CD4-positive, alpha-beta T cell (primary cell): ENCODE measurements at regions not wholly inside any gene's neighbourhood (a gene's known extent, or its start where the extent isn't known, plus 50 kb on each side); places are given as distances from the start of the nearest gene placed in this dataset.

Experiments
- ATAC-seq: fragments of 200-7000 bp; cut with Tn5 transposase; one replicate; pipeline ENCODE4 v1.10.0; 2022; ENCODE audit warnings: mild to moderate bottlenecking; ENCODE audit not compliant: poor library complexity
- CTCF ChIA-PET: fragments of 350-600 bp; sonication (Branson Sonifier 250); formaldehyde crosslinking; loops from one replicate; lab custom pipeline; 2021; ENCODE audit warnings: antibody characterized with exemption, inconsistent platforms; lab: Charles Lee
- POLR2A ChIA-PET: fragments of 350-600 bp; sonication (Branson Sonifier 250); formaldehyde crosslinking; loops from one replicate; lab custom pipeline; 2021; ENCODE audit warnings: antibody characterized with exemption, inconsistent platforms; lab: Charles Lee
- DNase-seq, 14 experiments: peaks; one replicate each; pipeline ENCODE4 v3.0.0-alpha.2; 2013 to 2020; ENCODE audit warnings: mixed read lengths in 2 of 14
- H3K27ac ChIP-seq, 2 donors: one replicate each; pipeline versions ENCODE4 v1.5.1 to v1.7.0; 2013; ENCODE audit warnings: low read length in 2 of 2, low read depth in 1 of 2, mild to moderate bottlenecking in 1 of 2
- H3K27me3 ChIP-seq, 2 experiments: 1 replicate in 1 of 2; 2 replicates in 1 of 2; pipeline versions ENCODE4 v1.6.1 to v1.7.0; 2013; ENCODE audit warnings: low read length in 2 of 2, control low read depth in 1 of 2, mild to moderate bottlenecking in 1 of 2, moderate library complexity in 1 of 2; ENCODE audit not compliant: insufficient read depth in 2 of 2, control insufficient read depth in 1 of 2
- H3K36me3 ChIP-seq: one replicate; pipeline ENCODE4 v1.6.1; 2013; ENCODE audit warnings: low read length, control low read depth; ENCODE audit not compliant: insufficient read depth
- H3K4me1 ChIP-seq: one replicate; pipeline ENCODE4 v1.6.1; 2013; ENCODE audit warnings: low read length, control low read depth; ENCODE audit not compliant: insufficient read depth
- H3K4me3 ChIP-seq: one replicate; pipeline ENCODE4 v1.5.1; 2013; ENCODE audit warnings: mild to moderate bottlenecking, low read length, moderate library complexity
- H3K9me3 ChIP-seq, 2 experiments: 1 replicate in 1 of 2; 2 replicates in 1 of 2; pipeline versions ENCODE4 v1.6.1 to v1.7.0; 2013; ENCODE audit warnings: low read length in 2 of 2, mild to moderate bottlenecking in 2 of 2, control low read depth in 1 of 2, moderate library complexity in 1 of 2; ENCODE audit not compliant: control insufficient read depth in 1 of 2, insufficient read depth in 1 of 2
- H3K27ac Mint-ChIP-seq: one replicate; pipeline ENCODE4 v1.8.0; 2020; ENCODE audit warnings: mixed read lengths
- H3K27me3 Mint-ChIP-seq: one replicate; pipeline ENCODE4 v1.8.0; 2021; ENCODE audit warnings: mixed read lengths
- H3K36me3 Mint-ChIP-seq: one replicate; pipeline ENCODE4 v1.8.0; 2021; ENCODE audit warnings: low read depth, mixed read lengths
- H3K4me1 Mint-ChIP-seq: one replicate; pipeline ENCODE4 v1.8.0; 2021; ENCODE audit warnings: low read depth, mixed read lengths
- H3K4me3 Mint-ChIP-seq: one replicate; pipeline ENCODE4 v1.8.0; 2020; ENCODE audit warnings: mild to moderate bottlenecking, mixed read lengths
- H3K9me3 Mint-ChIP-seq: one replicate; pipeline ENCODE4 v1.8.0; 2020; ENCODE audit warnings: mixed read lengths
- intact Hi-C, 2 experiments: fragments of 100-400 bp; cut with DNase I in 1 of 2; cut with micrococcal nuclease in 1 of 2; formaldehyde crosslinking; loops; one replicate each; pipeline versions ENCODE4 v1.15.1 to v1.9.0; 2023 to 2025; cut with DNase I, micrococcal nuclease
- TF ChIP-seq, protein P1 (sequence below): fragments of 200-600 bp; IDR thresholded peaks from one replicate; pipeline ENCODE4 v1.8.0; 2022; ENCODE audit warnings: antibody characterized with exemption, mild to moderate bottlenecking

GRCh38 chr3:5861151-5861550 is 673.6 kb downstream of the EDEM1 start:
- DNase-seq (no peak), ATAC-seq (no peak)
- intact Hi-C loops = no loop called here
- no peaks in the 10 kb centered on the region for H3K36me3 Mint-ChIP-seq
- H3K27me3 Mint-ChIP-seq = no peaks in the 10 kb centered on the region
- Histone ChIP-seq H3K36me3 (no peaks in the 10 kb centered on the region), H3K4me3 (no peak overlapping the region), H3K27ac (no peak overlapping the region), H3K27me3 (no peaks in the 10 kb centered on the region), H3K4me1 (no peaks in the 10 kb centered on the region), H3K9me3 (no peaks in the 10 kb centered on the region)
- H3K4me3 Mint-ChIP-seq = no peak overlapping the region
- no peaks in the 10 kb centered on the region for H3K4me1 Mint-ChIP-seq
- TF ChIP-seq, protein P1, sequence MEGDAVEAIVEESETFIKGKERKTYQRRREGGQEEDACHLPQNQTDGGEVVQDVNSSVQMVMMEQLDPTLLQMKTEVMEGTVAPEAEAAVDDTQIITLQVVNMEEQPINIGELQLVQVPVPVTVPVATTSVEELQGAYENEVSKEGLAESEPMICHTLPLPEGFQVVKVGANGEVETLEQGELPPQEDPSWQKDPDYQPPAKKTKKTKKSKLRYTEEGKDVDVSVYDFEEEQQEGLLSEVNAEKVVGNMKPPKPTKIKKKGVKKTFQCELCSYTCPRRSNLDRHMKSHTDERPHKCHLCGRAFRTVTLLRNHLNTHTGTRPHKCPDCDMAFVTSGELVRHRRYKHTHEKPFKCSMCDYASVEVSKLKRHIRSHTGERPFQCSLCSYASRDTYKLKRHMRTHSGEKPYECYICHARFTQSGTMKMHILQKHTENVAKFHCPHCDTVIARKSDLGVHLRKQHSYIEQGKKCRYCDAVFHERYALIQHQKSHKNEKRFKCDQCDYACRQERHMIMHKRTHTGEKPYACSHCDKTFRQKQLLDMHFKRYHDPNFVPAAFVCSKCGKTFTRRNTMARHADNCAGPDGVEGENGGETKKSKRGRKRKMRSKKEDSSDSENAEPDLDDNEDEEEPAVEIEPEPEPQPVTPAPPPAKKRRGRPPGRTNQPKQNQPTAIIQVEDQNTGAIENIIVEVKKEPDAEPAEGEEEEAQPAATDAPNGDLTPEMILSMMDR = no peak
- ChIA-PET POLR2A (interaction anchor here (0.7 kb wide), 1 partner anchor 1551 kb away, joined by 4 read pairs; no protein-coding TSS in a partner anchor), CTCF (no interaction called here)
- peaks cover 2% of the 10 kb centered on the region for H3K9me3 Mint-ChIP-seq
- no peak overlapping the region for H3K27ac Mint-ChIP-seq

- Histone ChIP-seq H3K27me3 (no peaks in the 10 kb centered on the region), H3K9me3 (no peaks in the 10 kb centered on the region), H3K4me1 (no peaks in the 10 kb centered on the region), H3K4me3 (no peak overlapping the region), H3K27ac (no peak overlapping the region), H3K36me3 (no peaks in the 10 kb centered on the region)
- TF ChIP-seq, protein P1 = no peak
- ChIA-PET CTCF (interaction anchor here (1.0 kb wide), 1 partner anchor 10 kb away, joined by 3 read pairs; no protein-coding TSS in a partner anchor), POLR2A (no interaction called here)
- no peak overlapping the region for H3K27ac Mint-ChIP-seq
- ATAC-seq = no peak
- no peaks in the 10 kb centered on the region for H3K27me3 Mint-ChIP-seq
- intact Hi-C loops = no loop called here
- peaks cover 6% of the 10 kb centered on the region for H3K9me3 Mint-ChIP-seq
- no peak overlapping the region for H3K4me3 Mint-ChIP-seq
- H3K4me1 Mint-ChIP-seq = no peaks in the 10 kb centered on the region
- DNase-seq = no peak
- H3K36me3 Mint-ChIP-seq = no peaks in the 10 kb centered on the region
Observed at GRCh38 chr3:5874931-5875341, 687.4 kb downstream of the EDEM1 start.

- no peak overlapping the region for H3K4me3 Mint-ChIP-seq
- POLR2A ChIA-PET = no interaction called here
- TF ChIP-seq, protein P1 = no peak
Observed at GRCh38 chr3:5888851-5889250, 701.3 kb downstream of the EDEM1 start.

More at GRCh38 chr3:5888851-5889250, 701.3 kb downstream of the EDEM1 start:
- ATAC-seq = no peak
- H3K4me1 ChIP-seq = no peaks in the 10 kb centered on the region
- intact Hi-C loops = no loop called here
- peaks cover 0 to 4% of the 10 kb centered on the region in 2 experiments for H3K9me3 ChIP-seq
- no peaks in the 10 kb centered on the region for H3K27me3 ChIP-seq
- no peaks in the 10 kb centered on the region for H3K36me3 Mint-ChIP-seq
- no peaks in the 10 kb centered on the region for H3K36me3 ChIP-seq
- H3K4me3 ChIP-seq = no peak overlapping the region
- H3K27ac ChIP-seq = no peak overlapping the region
- H3K27me3 Mint-ChIP-seq = no peaks in the 10 kb centered on the region
- no peaks in the 10 kb centered on the region for H3K9me3 Mint-ChIP-seq
- no peaks in the 10 kb centered on the region for H3K4me1 Mint-ChIP-seq
- DNase-seq = no peak
- CTCF ChIA-PET = no interaction called here
- H3K27ac Mint-ChIP-seq = no peak overlapping the region
